Adrenal gland (tissue), 5 donors: ENCODE measurements at regions not wholly inside any gene's neighbourhood (a gene's known extent, or its start where the extent isn't known, plus 50 kb on each side); places are given as distances from the start of the nearest gene placed in this dataset.

ENCODE experiments used
- CTCF ChIP-seq, 6 experiments: fragments of 450-650 bp in 4 of 6; fragments of 200-600 bp in 2 of 6; sonication (generic) in 1 of 6; IDR thresholded peaks; 1 replicate in 5 of 6; 2 replicates in 1 of 6; pipeline versions ENCODE4 v1.5.1 to v1.8.0; 2016 to 2021; ENCODE audit warnings: antibody characterized with exemption in 6 of 6, mild to moderate bottlenecking in 2 of 6, moderate library complexity in 1 of 6
- POLR2A ChIP-seq, 2 donors: fragments of 450-650 bp; IDR thresholded peaks; one replicate each; pipeline ENCODE4 v1.6.1; 2017; ENCODE audit warnings: antibody characterized with exemption in 2 of 2, mild to moderate bottlenecking in 2 of 2, moderate library complexity in 1 of 2
- donor health status: DM: no; HTN: no; CAD: no.

GRCh38 chr10:9656996-9657395, 1360.7 kb upstream of the CELF2 start:
- no peak for TF ChIP-seq POLR2A (IDR thresholded peaks at IDR 0.05)
- no peak for TF ChIP-seq CTCF (IDR thresholded peaks at IDR 0.05)
